ENCODE measurements at regions not wholly inside any gene's neighbourhood (a gene's known extent, or its start where the extent isn't known, plus 50 kb on each side); places are given as distances from the start of the nearest gene placed in this dataset.

- TF ChIP-seq CTCF (IDR thresholded peaks at IDR 0.05) (no peak), EZH2phosphoT487 (IDR thresholded peaks at IDR 0.05) (no peak), EZH2 (IDR thresholded peaks at IDR 0.05) (no peak)
These were observed 88.5 kb downstream of the MYEOV start for GRCh38 chr11:69382131-69383128.
